H9 (cell line): ENCODE measurements at regions not wholly inside any gene's neighbourhood (a gene's known extent, or its start where the extent isn't known, plus 50 kb on each side); places are given as distances from the start of the nearest gene placed in this dataset.

Experiments used
- DNase-seq: peaks from one replicate; pipeline ENCODE4 v3.0.0-alpha.2; 2017
- H2AFZ ChIP-seq: one replicate; pipeline ENCODE4 v1.6.1; 2013; ENCODE audit warnings: mild to moderate bottlenecking, low read length, control low read depth, moderate library complexity
- H2AK5ac ChIP-seq: 2 replicates; pipeline ENCODE4 v1.6.1; 2013; ENCODE audit warnings: low read length, control low read depth, mixed read lengths; ENCODE audit not compliant: insufficient read length
- H2BK120ac ChIP-seq: one replicate; pipeline ENCODE4 v1.6.1; 2013; ENCODE audit warnings: low read depth, mild to moderate bottlenecking, low read length, control low read depth, inconsistent platforms; ENCODE audit not compliant: poor library complexity, severe bottlenecking
- H2BK12ac ChIP-seq: 2 replicates; pipeline ENCODE4 v1.6.1; 2013; ENCODE audit warnings: low read length, control low read depth, mixed read lengths, low read depth; ENCODE audit not compliant: insufficient read length
- H2BK15ac ChIP-seq: 2 replicates; pipeline ENCODE4 v1.6.1; 2013; ENCODE audit warnings: low read depth, low read length, control low read depth
- H2BK20ac ChIP-seq: one replicate; pipeline ENCODE4 v1.6.1; 2013; ENCODE audit warnings: low read depth, mild to moderate bottlenecking, low read length, control low read depth, inconsistent platforms; ENCODE audit not compliant: poor library complexity, severe bottlenecking
- H2BK5ac ChIP-seq: 2 replicates; pipeline ENCODE4 v1.6.1; 2013; ENCODE audit warnings: low read length, control low read depth, mixed read lengths; ENCODE audit not compliant: insufficient read length
- H3K14ac ChIP-seq: 2 replicates; pipeline ENCODE4 v1.6.1; 2013; ENCODE audit warnings: low read length, control low read depth; ENCODE audit not compliant: insufficient read depth
- H3K18ac ChIP-seq: 2 replicates; pipeline ENCODE4 v1.6.1; 2013; ENCODE audit warnings: low read depth, mild to moderate bottlenecking, mixed read lengths, low read length, control low read depth; ENCODE audit not compliant: insufficient read length
- H3K23ac ChIP-seq: 2 replicates; pipeline ENCODE4 v1.6.1; 2013; ENCODE audit warnings: low read length, control low read depth, mixed read lengths, low read depth; ENCODE audit not compliant: insufficient read length
- H3K23me2 ChIP-seq: 2 replicates; pipeline ENCODE4 v1.6.1; 2013; ENCODE audit warnings: low read depth, mild to moderate bottlenecking, mixed read lengths, low read length, control low read depth; ENCODE audit not compliant: insufficient read length, poor library complexity, severe bottlenecking
- H3K27ac ChIP-seq: 2 replicates; pipeline ENCODE4 v1.5.1; 2013; ENCODE audit warnings: low read length, control low read depth, mixed read lengths, low read depth; ENCODE audit not compliant: insufficient read length
- H3K27me3 ChIP-seq: 2 replicates; pipeline ENCODE4 v1.6.1; 2013; ENCODE audit warnings: low read length, control low read depth, inconsistent platforms; ENCODE audit not compliant: insufficient read depth
- H3K4ac ChIP-seq: 2 replicates; pipeline ENCODE4 v1.6.1; 2013; ENCODE audit warnings: low read depth, mild to moderate bottlenecking, control low read depth, inconsistent platforms, low read length, moderate library complexity
- H3K4me1 ChIP-seq: 2 replicates; pipeline ENCODE4 v1.6.1; 2013; ENCODE audit warnings: low read length, control low read depth, inconsistent platforms; ENCODE audit not compliant: insufficient read depth
- H3K4me2 ChIP-seq: 2 replicates; pipeline ENCODE4 v1.6.1; 2013; ENCODE audit warnings: low read length, control low read depth, mixed read lengths; ENCODE audit not compliant: insufficient read length, insufficient read depth
- H3K56ac ChIP-seq: 2 replicates; pipeline ENCODE4 v1.6.1; 2013; ENCODE audit warnings: low read depth, mild to moderate bottlenecking, mixed read lengths, low read length, control low read depth; ENCODE audit not compliant: insufficient read length
- H3K79me1 ChIP-seq: 2 replicates; pipeline ENCODE4 v1.6.1; 2013; ENCODE audit warnings: low read depth, mild to moderate bottlenecking, moderate library complexity, low read length, control low read depth, inconsistent platforms; ENCODE audit not compliant: insufficient read depth, poor library complexity, severe bottlenecking
- H3K79me2 ChIP-seq: 2 replicates; pipeline ENCODE4 v1.6.1; 2013; ENCODE audit warnings: low read length, control low read depth, inconsistent platforms; ENCODE audit not compliant: insufficient read depth
- H3K9ac ChIP-seq: 2 replicates; pipeline ENCODE4 v1.6.1; 2013; ENCODE audit warnings: low read length, control low read depth, mixed read lengths; ENCODE audit not compliant: insufficient read length; ENCODE audit errors: extremely low read depth
- H3K9me3 ChIP-seq: one replicate; pipeline ENCODE4 v1.6.1; 2013; ENCODE audit warnings: low read depth, low read length, inconsistent platforms; ENCODE audit not compliant: control insufficient read depth
- H3T11ph ChIP-seq: one replicate; pipeline ENCODE4 v1.6.1; 2013; ENCODE audit warnings: mild to moderate bottlenecking, low read length, control low read depth, inconsistent platforms
- H4K20me1 ChIP-seq: one replicate; pipeline ENCODE4 v1.6.1; 2013; ENCODE audit not compliant: control insufficient read depth, insufficient read length, insufficient read depth
- H4K5ac ChIP-seq: 2 replicates; pipeline ENCODE4 v1.6.1; 2013; ENCODE audit warnings: low read depth, mild to moderate bottlenecking, mixed read lengths, low read length, control low read depth; ENCODE audit not compliant: insufficient read length
- H4K8ac ChIP-seq: replicated peaks from 2 replicates; pipeline ENCODE4 v1.6.1; 2013; ENCODE audit warnings: low read length, control low read depth, mixed read lengths, low read depth; ENCODE audit not compliant: insufficient read length
- H4K91ac ChIP-seq: 2 replicates; pipeline ENCODE4 v1.6.1; 2013; ENCODE audit warnings: low read depth, mild to moderate bottlenecking, moderate library complexity, mixed read lengths, low read length, control low read depth; ENCODE audit not compliant: insufficient read length
- H3K27ac Mint-ChIP-seq, 3 experiments: 2 replicates in 2 of 3; 3 replicates in 1 of 3; pipeline ENCODE4 v1.8.0; 2020 to 2021; ENCODE audit warnings: mixed read lengths in 3 of 3, mild to moderate bottlenecking in 1 of 3, moderate library complexity in 1 of 3
- H3K27me3 Mint-ChIP-seq: 2 replicates; pipeline ENCODE4 v1.8.0; 2021; ENCODE audit warnings: low read depth, mild to moderate bottlenecking, moderate library complexity, mixed read lengths
- H3K36me3 Mint-ChIP-seq, 3 experiments: 2 replicates in 2 of 3; 3 replicates in 1 of 3; pipeline ENCODE4 v1.8.0; 2020 to 2021; ENCODE audit warnings: low read depth in 3 of 3, mixed read lengths in 3 of 3; ENCODE audit not compliant: insufficient read depth in 1 of 3
- H3K4me1 Mint-ChIP-seq, 2 experiments: 2 replicates each; pipeline ENCODE4 v1.8.0; 2020; ENCODE audit warnings: mixed read lengths in 2 of 2
- H3K4me3 Mint-ChIP-seq, 2 experiments: 2 replicates in 1 of 2; 3 replicates in 1 of 2; pipeline ENCODE4 v1.8.0; 2020 to 2021; ENCODE audit warnings: mild to moderate bottlenecking in 2 of 2, mixed read lengths in 2 of 2, moderate library complexity in 1 of 2
- H3K9me3 Mint-ChIP-seq, 2 experiments: 2 replicates in 1 of 2; 3 replicates in 1 of 2; pipeline ENCODE4 v1.8.0; 2020; ENCODE audit warnings: mild to moderate bottlenecking in 2 of 2, mixed read lengths in 2 of 2, moderate library complexity in 1 of 2
- CTCF ChIP-seq: fragments of 200-600 bp; sonication (generic); conservative IDR thresholded peaks from 3 replicates; pipeline ENCODE4 v1.8.0; 2021; ENCODE audit warnings: antibody characterized with exemption, mild to moderate bottlenecking
- WGBS: extraction: QIAGEN DNeasy Blood & Tissue Kit; methylation state at CpG from one replicate; pipeline ENCODE4 v1.1.7; 2013; ENCODE audit warnings: missing lambda C conversion rate, low lambda C conversion rate, mixed read lengths; ENCODE audit not compliant: insufficient read length; ENCODE audit errors: extremely low coverage; 5-methylcytosine and 5-hydroxymethylcytosine counted together

GRCh38 chr12:92619730-92620684 is 82.8 kb upstream of the PLEKHG7 start:
- no peak for TF ChIP-seq CTCF
- Histone ChIP-seq H3K27me3 (no peaks in the 10 kb centered on the region), H3K56ac (no peak overlapping the region), H2BK15ac (no peak overlapping the region), H3K79me1 (no peaks in the 10 kb centered on the region), H3T11ph (no peak overlapping the region), H2BK20ac (no peak overlapping the region), H3K23me2 (no peaks in the 10 kb centered on the region), H2AK5ac (no peak overlapping the region), H3K79me2 (no peaks in the 10 kb centered on the region), H3K14ac (no peak overlapping the region), H4K20me1 (no peaks in the 10 kb centered on the region), H3K4me1 (no peaks in the 10 kb centered on the region), H2BK5ac (no peak overlapping the region), H3K9me3 (no peaks in the 10 kb centered on the region), H3K18ac (no peak overlapping the region), H4K91ac (no peak overlapping the region), H2BK12ac (no peak overlapping the region), H2AFZ (no peak overlapping the region), H3K4ac (no peak overlapping the region), H3K23ac (no peak overlapping the region), H3K9ac (no peak overlapping the region), H3K27ac (no peak overlapping the region), H2BK120ac (no peak overlapping the region), H3K4me2 (no peak overlapping the region), H4K8ac (no peak overlapping the region), H4K5ac (no peak overlapping the region)
- 0 out of 5 replicates have a peak, but pooled peaks cover 0 to 4% of the 10 kb centered on the region in 2 experiments for H3K9me3 Mint-ChIP-seq
- H3K27ac Mint-ChIP-seq, result no peak overlapping the region
- H3K36me3 Mint-ChIP-seq, result no peaks in the 10 kb centered on the region
- no CpG with 5 or more reads among the region's 8 CpGs for WGBS
- H3K4me3 Mint-ChIP-seq, result no peak overlapping the region
- H3K4me1 Mint-ChIP-seq, result peaks cover 6 to 7% of the 10 kb centered on the region in 2 experiments; a peak in 3 of 4 replicates
- H3K27me3 Mint-ChIP-seq, result no peaks in the 10 kb centered on the region
- no peak for DNase-seq
